Duodenal mucosa (tissue), 2 donors: ENCODE measurements at regions not wholly inside any gene's neighbourhood (a gene's known extent, or its start where the extent isn't known, plus 50 kb on each side); places are given as distances from the start of the nearest gene placed in this dataset.
"Not testable (repeated sequence)": the region's sequence is repeated elsewhere in the genome, so short reads cannot be mapped to it uniquely, and the experiment has no call there.

Experiments
- H3K27ac ChIP-seq: one replicate; pipeline ENCODE4 v1.7.0; 2013; ENCODE audit warnings: low read depth, low read length
- H3K27me3 ChIP-seq, 2 donors: one replicate each; pipeline ENCODE4 v1.7.0; 2013; ENCODE audit warnings: low read length in 2 of 2, control low read depth in 1 of 2; ENCODE audit not compliant: insufficient read depth in 2 of 2, control insufficient read depth in 1 of 2
- H3K36me3 ChIP-seq, 2 donors: one replicate each; pipeline ENCODE4 v1.7.0; 2013; ENCODE audit warnings: low read length in 2 of 2, control low read depth in 1 of 2; ENCODE audit not compliant: insufficient read depth in 2 of 2, control insufficient read depth in 1 of 2
- H3K4me1 ChIP-seq, 2 donors: one replicate each; pipeline ENCODE4 v1.7.0; 2013; ENCODE audit warnings: low read length in 2 of 2, control low read depth in 1 of 2; ENCODE audit not compliant: insufficient read depth in 2 of 2, control insufficient read depth in 1 of 2
- H3K4me3 ChIP-seq, 2 donors: one replicate each; pipeline ENCODE4 v1.7.0; 2013; ENCODE audit warnings: low read length in 2 of 2, low read depth in 1 of 2
- H3K9ac ChIP-seq, 2 donors: one replicate each; pipeline ENCODE4 v1.7.0; 2013; ENCODE audit warnings: low read length in 2 of 2, low read depth in 1 of 2
- H3K9me3 ChIP-seq, 2 donors: one replicate each; pipeline ENCODE4 v1.7.0; 2013; ENCODE audit warnings: low read length in 2 of 2, control low read depth in 1 of 2; ENCODE audit not compliant: control insufficient read depth in 1 of 2

GRCh38 chr14:89700801-89701200 is 253.7 kb downstream of the EFCAB11 start:
- no peak overlapping the region for H3K9ac ChIP-seq
- peak overlapping the region; percentile 68 to 74 for H3K4me3 ChIP-seq
- no peaks in the 10 kb centered on the region for H3K36me3 ChIP-seq
- no peaks in the 10 kb centered on the region for H3K9me3 ChIP-seq
- no peaks in the 10 kb centered on the region for H3K27me3 ChIP-seq
- H3K4me1 ChIP-seq, result peaks cover 22 to 39% of the 10 kb centered on the region in 2 donors
- H3K27ac ChIP-seq, result no peak overlapping the region

DNA sequence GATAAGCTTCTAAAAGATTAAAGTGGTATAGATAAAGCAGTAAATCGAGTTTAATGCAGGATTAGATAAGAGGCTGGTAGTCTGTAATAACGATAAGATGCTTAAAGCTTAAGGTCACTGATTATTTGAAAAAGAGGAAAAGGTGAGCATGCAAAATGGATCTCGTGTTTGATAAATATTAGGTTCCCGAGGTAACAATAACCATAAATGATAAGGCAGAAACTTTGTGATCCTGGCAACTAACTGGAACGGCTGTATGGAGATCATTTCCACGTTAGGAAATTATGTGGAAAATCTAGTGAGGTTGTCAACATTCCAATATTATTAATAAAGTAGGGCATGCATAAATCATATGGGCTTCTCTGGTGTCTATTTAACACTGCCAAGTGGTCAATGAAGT is 255.5 kb downstream of the EFCAB11 start:
- H3K27me3 ChIP-seq, result no peaks in the 10 kb centered on the region
- no peak overlapping the region for H3K9ac ChIP-seq
- no peak overlapping the region for H3K27ac ChIP-seq
- H3K4me3 ChIP-seq, result no peak overlapping the region
- no peaks in the 10 kb centered on the region for H3K36me3 ChIP-seq
- no peaks in the 10 kb centered on the region for H3K9me3 ChIP-seq
- peaks cover 22 to 39% of the 10 kb centered on the region in 2 donors for H3K4me1 ChIP-seq

DNA sequence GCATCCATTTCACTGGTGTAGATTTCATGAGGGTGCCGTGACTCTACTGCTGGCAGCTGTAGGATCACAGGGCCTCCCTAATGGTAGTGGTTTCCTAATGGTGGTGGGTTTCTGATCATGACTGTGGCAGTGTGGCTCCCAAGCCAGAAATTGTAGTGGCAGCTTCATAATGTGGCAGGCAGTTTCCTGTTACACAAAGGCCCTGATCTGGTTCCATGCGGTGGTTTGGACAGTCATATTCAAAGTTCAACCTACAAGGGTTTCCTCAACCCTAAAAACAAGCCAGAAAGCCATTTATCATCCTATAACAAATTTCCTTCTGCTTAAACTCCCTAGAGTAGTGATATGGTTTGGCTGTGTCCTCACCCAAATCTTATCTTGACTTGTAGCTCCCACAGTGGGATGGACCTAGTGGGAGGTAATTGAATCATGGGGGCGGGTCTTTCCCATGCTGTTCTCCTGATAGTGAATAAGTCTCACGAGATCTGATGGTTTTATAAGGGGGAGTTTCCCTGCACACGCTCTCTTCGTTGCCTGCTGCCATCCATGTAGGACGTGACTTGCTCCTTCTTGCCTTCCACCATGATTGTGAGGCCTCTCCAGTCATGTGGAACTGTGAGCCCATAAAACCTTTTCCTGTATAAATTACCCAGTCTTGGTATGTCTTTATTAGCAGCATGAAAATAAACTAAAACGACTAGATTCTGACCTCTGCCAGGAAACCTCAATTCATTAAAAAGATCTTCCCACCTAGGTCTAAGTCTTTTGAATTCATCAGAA is 257.1 kb downstream of the EFCAB11 start:
- no peaks in the 10 kb centered on the region for H3K9me3 ChIP-seq

DNA sequence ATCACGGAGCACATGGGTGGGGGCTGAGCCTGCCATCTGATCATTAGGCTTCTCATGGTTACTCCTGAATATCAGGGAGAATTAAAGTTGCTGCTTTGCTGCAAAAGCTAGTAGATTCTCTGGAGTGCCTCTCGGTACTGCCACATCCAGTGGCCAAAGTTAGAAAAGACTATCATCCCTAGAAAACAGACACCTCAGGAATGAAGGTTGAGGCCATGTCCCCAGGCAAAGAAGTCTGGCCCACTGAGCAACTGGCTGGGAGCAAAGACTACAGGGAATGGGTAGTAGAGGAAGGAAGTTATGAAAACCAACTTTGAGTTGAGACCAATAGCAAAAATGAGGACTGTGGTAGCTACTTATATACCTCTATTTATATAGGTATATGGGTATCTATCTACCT is 258.7 kb downstream of the EFCAB11 start:
- Histone ChIP-seq H3K27ac (no peak overlapping the region), H3K9ac (no peak overlapping the region), H3K36me3 (no peaks in the 10 kb centered on the region), H3K4me1 (peaks cover 11 to 21% of the 10 kb centered on the region in 2 donors), H3K4me3 (no peak overlapping the region), H3K27me3 (no peaks in the 10 kb centered on the region), H3K9me3 (no peaks in the 10 kb centered on the region)

More for the DNA sequence above, 257.1 kb downstream of the EFCAB11 start:
- Histone ChIP-seq H3K4me3 (no peak overlapping the region), H3K27me3 (no peaks in the 10 kb centered on the region), H3K4me1 (peaks cover 22 to 34% of the 10 kb centered on the region in 2 donors), H3K9ac (no peak overlapping the region), H3K36me3 (no peaks in the 10 kb centered on the region), H3K27ac (no peak overlapping the region)

DNA sequence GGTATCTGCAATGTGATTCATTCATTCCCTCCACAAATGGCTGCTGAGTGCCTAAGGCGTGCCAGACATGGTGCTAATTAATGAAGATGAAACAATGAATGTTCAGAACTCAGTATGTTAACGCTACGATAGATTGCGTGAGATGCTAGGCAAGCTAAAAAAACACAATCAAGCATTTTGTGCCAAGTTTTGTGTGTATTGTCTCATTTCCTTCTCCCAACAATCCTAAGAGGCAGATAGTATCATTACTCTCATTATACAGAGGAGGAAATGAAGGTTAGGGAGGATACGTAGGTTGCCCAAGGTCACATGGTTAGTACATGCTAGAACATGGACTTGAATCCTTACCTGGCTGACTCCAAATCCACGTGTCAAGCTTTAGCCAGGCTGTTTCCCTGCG is 264.4 kb downstream of the EFCAB11 start:
- no peaks in the 10 kb centered on the region for H3K27me3 ChIP-seq
- no peak overlapping the region for H3K9ac ChIP-seq
- H3K27ac ChIP-seq, result no peak overlapping the region

GRCh38 chr14:89689711-89690110 is 264.8 kb downstream of the EFCAB11 start:
- H3K4me3 ChIP-seq, H3K27me3 ChIP-seq, H3K9me3 ChIP-seq, H3K27ac ChIP-seq, H3K36me3 ChIP-seq, H3K4me1 ChIP-seq, H3K9ac ChIP-seq: not testable (repeated sequence)

More for the DNA sequence above, 264.4 kb downstream of the EFCAB11 start:
- no peaks in the 10 kb centered on the region for H3K36me3 ChIP-seq
- H3K9me3 ChIP-seq, result no peaks in the 10 kb centered on the region
- H3K4me1 ChIP-seq, result no peaks in the 10 kb centered on the region
- no peak overlapping the region for H3K4me3 ChIP-seq

DNA sequence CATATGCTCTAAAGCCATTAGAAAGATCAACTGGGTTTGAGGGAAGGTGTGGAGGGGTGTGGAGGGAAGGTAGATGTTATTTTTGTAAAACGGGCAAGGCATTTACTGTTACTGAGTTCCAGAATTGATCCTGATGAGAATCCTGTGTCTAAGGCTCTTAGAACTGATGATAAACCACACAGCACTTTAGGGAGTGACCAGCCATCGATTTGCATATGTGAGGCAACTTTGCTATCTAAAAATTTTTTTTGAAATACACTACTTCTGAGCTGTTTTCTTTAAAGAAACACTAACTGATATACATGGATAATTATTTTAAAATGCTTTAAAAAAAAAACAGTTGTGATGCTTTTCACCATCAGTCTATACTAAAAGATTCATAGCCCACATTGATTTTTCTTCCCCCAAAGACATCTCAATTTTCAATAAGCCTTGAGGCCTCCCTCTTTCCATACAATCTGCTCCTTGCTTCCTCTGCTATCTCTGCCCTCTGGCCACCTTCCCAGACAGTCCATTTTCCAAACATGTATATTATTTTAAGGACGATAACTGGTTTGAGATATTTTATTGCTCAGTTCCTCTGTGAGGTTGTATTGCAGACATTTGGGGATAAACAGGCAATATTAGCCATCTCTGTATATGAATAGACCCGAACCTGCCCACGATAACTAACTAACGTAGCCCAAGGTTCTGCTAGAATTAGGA is 265.9 kb downstream of the EFCAB11 start:
- Histone ChIP-seq H3K9ac (no peak overlapping the region), H3K9me3 (peaks cover 0 to 8% of the 10 kb centered on the region in 2 donors), H3K36me3 (no peaks in the 10 kb centered on the region), H3K4me3 (no peak overlapping the region), H3K27me3 (no peaks in the 10 kb centered on the region), H3K4me1 (no peaks in the 10 kb centered on the region), H3K27ac (no peak overlapping the region)

DNA sequence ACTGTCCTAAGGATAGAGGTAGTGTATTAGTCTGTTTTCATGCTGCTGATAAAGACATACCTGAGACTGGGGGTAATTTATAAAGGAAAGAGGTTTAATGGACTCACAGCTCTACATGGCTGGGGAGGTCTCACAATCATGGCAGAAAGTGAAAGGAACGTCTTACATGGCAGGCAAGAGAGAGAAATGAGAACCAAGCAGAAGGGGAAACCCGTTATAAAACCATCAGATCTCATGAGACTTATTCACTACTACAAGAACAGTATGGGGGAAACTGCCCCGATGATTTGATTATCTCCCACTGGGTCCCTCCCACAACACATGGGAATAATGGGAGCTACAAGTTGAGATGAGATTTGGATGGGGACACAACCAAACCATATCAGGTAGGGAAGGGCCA is 267.4 kb downstream of the EFCAB11 start:
- not testable (repeated sequence) for H3K4me3 ChIP-seq, H3K27me3 ChIP-seq, H3K36me3 ChIP-seq, H3K27ac ChIP-seq, H3K4me1 ChIP-seq, H3K9ac ChIP-seq, H3K9me3 ChIP-seq

GRCh38 chr14:89684139-89684538 is 267.1 kb upstream of the FOXN3 start:
- Histone ChIP-seq H3K9me3 (peaks cover 0 to 8% of the 10 kb centered on the region in 2 donors), H3K27me3 (no peaks in the 10 kb centered on the region), H3K4me1 (peaks cover 12 to 17% of the 10 kb centered on the region in 2 donors), H3K9ac (no peak overlapping the region), H3K36me3 (no peaks in the 10 kb centered on the region), H3K4me3 (no peak overlapping the region), H3K27ac (no peak overlapping the region)
